Neural crest cell (in vitro differentiated cells): ENCODE measurements at regions not wholly inside any gene's neighbourhood (a gene's known extent, or its start where the extent isn't known, plus 50 kb on each side); places are given as distances from the start of the nearest gene placed in this dataset.

Experiments used
- DNase-seq: peaks from one replicate; pipeline ENCODE4 v3.0.0; 2021; ENCODE audit warnings: low read depth, mixed read lengths, low spot score
- H3K27ac Mint-ChIP-seq: one replicate; pipeline ENCODE4 v1.8.0; 2021; ENCODE audit warnings: mild to moderate bottlenecking, mixed read lengths; ENCODE audit not compliant: unreplicated experiment
- H3K27me3 Mint-ChIP-seq: 2 replicates; pipeline ENCODE4 v1.8.0; 2021; ENCODE audit warnings: low read depth, mild to moderate bottlenecking, mixed read lengths
- H3K36me3 Mint-ChIP-seq: 2 replicates; pipeline ENCODE4 v1.8.0; 2021; ENCODE audit warnings: low read depth, mild to moderate bottlenecking, mixed read lengths
- H3K4me1 Mint-ChIP-seq: 2 replicates; pipeline ENCODE4 v1.8.0; 2021; ENCODE audit warnings: mixed read lengths
- H3K4me3 Mint-ChIP-seq: one replicate; pipeline ENCODE4 v1.8.0; 2021; ENCODE audit warnings: mild to moderate bottlenecking, mixed read lengths
- H3K9me3 Mint-ChIP-seq: 2 replicates; pipeline ENCODE4 v1.8.0; 2021; ENCODE audit warnings: mixed read lengths
- CTCF ChIP-seq: fragments of 200-600 bp; sonication (generic); conservative IDR thresholded peaks from 2 replicates; pipeline ENCODE4 v1.5.0; 2021; ENCODE audit warnings: antibody characterized with exemption, mild to moderate bottlenecking

GRCh38 chr21:24825348-24825747 lies 781.9 kb downstream of the MRPL39 start:
- Mint-ChIP-seq H3K9me3 (no peaks in the 10 kb centered on the region), H3K4me1 (no peaks in the 10 kb centered on the region), H3K36me3 (no peaks in the 10 kb centered on the region), H3K4me3 (no peak overlapping the region), H3K27me3 (no peaks in the 10 kb centered on the region), H3K27ac (no peak overlapping the region)
- DNase-seq, result no peak
- no peak for TF ChIP-seq CTCF

GRCh38 chr21:24824209-24824608 lies 783.1 kb downstream of the MRPL39 start:
- no peaks in the 10 kb centered on the region for H3K4me1 Mint-ChIP-seq
- no peaks in the 10 kb centered on the region for H3K36me3 Mint-ChIP-seq
- H3K27me3 Mint-ChIP-seq, result no peaks in the 10 kb centered on the region
- H3K4me3 Mint-ChIP-seq, result no peak overlapping the region
- H3K27ac Mint-ChIP-seq, result no peak overlapping the region
- no peak for TF ChIP-seq CTCF
- no peak for DNase-seq
- H3K9me3 Mint-ChIP-seq, result no peaks in the 10 kb centered on the region

GRCh38 chr21:24823247-24823646 lies 784.0 kb downstream of the MRPL39 start:
- no peaks in the 10 kb centered on the region for H3K36me3 Mint-ChIP-seq
- no peaks in the 10 kb centered on the region for H3K4me1 Mint-ChIP-seq
- no peak overlapping the region for H3K4me3 Mint-ChIP-seq
- H3K27ac Mint-ChIP-seq, result no peak overlapping the region
- no peak for DNase-seq
- TF ChIP-seq CTCF, result no peak
- H3K27me3 Mint-ChIP-seq, result no peaks in the 10 kb centered on the region
- no peaks in the 10 kb centered on the region for H3K9me3 Mint-ChIP-seq

- no peak for TF ChIP-seq CTCF
- Mint-ChIP-seq H3K27me3 (no peaks in the 10 kb centered on the region), H3K36me3 (no peaks in the 10 kb centered on the region), H3K9me3 (no peaks in the 10 kb centered on the region), H3K27ac (no peak overlapping the region), H3K4me1 (no peaks in the 10 kb centered on the region), H3K4me3 (no peak overlapping the region)
- DNase-seq, result no peak
Measured at GRCh38 chr21:24785033-24785432, 822.2 kb downstream of the MRPL39 start.

GRCh38 chr21:24781146-24781545 lies 826.1 kb downstream of the MRPL39 start:
- DNase-seq, result no peak
- Mint-ChIP-seq H3K4me1 (no peaks in the 10 kb centered on the region), H3K4me3 (no peak overlapping the region), H3K9me3 (no peaks in the 10 kb centered on the region), H3K27me3 (no peaks in the 10 kb centered on the region), H3K36me3 (no peaks in the 10 kb centered on the region), H3K27ac (no peak overlapping the region)
- no peak for TF ChIP-seq CTCF
